GM18507 (cell line): ENCODE measurements at regions not wholly inside any gene's neighbourhood (a gene's known extent, or its start where the extent isn't known, plus 50 kb on each side); places are given as distances from the start of the nearest gene placed in this dataset.

Experiments
- DNase-seq: peaks from one replicate; pipeline ENCODE4 v3.0.0; 2011; ENCODE audit warnings: low read depth; ENCODE audit not compliant: insufficient read length; ENCODE audit errors: extremely low spot score
- FAIRE-seq: peaks from 2 replicates; lab custom pipeline; 2011; peaks lifted over from hg19 to GRCh38; lab: Jason Lieb, UNC

- DNase-seq (no peak), FAIRE-seq (no peak)
These were observed 414.8 kb upstream of the HS6ST1 start for GRCh38 chr2:128733450-128733849.

GRCh38 chr2:128734521-128735295 is 416.0 kb upstream of the HS6ST1 start:
- peak; percentile 45 for FAIRE-seq

GRCh38 chr2:128735296-128735960 is 416.8 kb upstream of the HS6ST1 start:
- no peak for DNase-seq
- no peak for FAIRE-seq

More at GRCh38 chr2:128734521-128735295, 416.0 kb upstream of the HS6ST1 start:
- no peak for DNase-seq

- no peak for FAIRE-seq
- no peak for DNase-seq
These were observed 417.5 kb upstream of the HS6ST1 start for GRCh38 chr2:128736046-128736688.

GRCh38 chr2:128736689-128737545 is 418.2 kb upstream of the HS6ST1 start:
- FAIRE-seq (peak; percentile 80), DNase-seq (peak; percentile 69)

- FAIRE-seq, result no peak
- no peak for DNase-seq
These were observed 418.8 kb upstream of the HS6ST1 start for GRCh38 chr2:128737546-128737826.

GRCh38 chr2:128738446-128739110 is 419.9 kb upstream of the HS6ST1 start:
- FAIRE-seq (no peak), DNase-seq (no peak)

- FAIRE-seq (no peak), DNase-seq (no peak)
These were observed 423.8 kb upstream of the HS6ST1 start for GRCh38 chr2:128742467-128742866.

GRCh38 chr2:128745946-128746345 is 427.3 kb upstream of the HS6ST1 start:
- FAIRE-seq (no peak), DNase-seq (no peak)

GRCh38 chr2:128746356-128746755 is 427.7 kb upstream of the HS6ST1 start:
- no peak for DNase-seq

GRCh38 chr2:128748336-128748735 is 429.7 kb upstream of the HS6ST1 start:
- FAIRE-seq, result no peak
- DNase-seq, result no peak

More at GRCh38 chr2:128746356-128746755, 427.7 kb upstream of the HS6ST1 start:
- FAIRE-seq, result no peak

- no peak for DNase-seq
- no peak for FAIRE-seq
These were observed 430.4 kb upstream of the HS6ST1 start for GRCh38 chr2:128748835-128749605.

- no peak for DNase-seq
- no peak for FAIRE-seq
These were observed 431.9 kb upstream of the HS6ST1 start for GRCh38 chr2:128750328-128751165.

- no peak for FAIRE-seq
These were observed 433.1 kb upstream of the HS6ST1 start for GRCh38 chr2:128751746-128752145.

GRCh38 chr2:128752691-128753263 is 434.1 kb upstream of the HS6ST1 start:
- DNase-seq (no peak), FAIRE-seq (peak; percentile 78)

More at GRCh38 chr2:128751746-128752145, 433.1 kb upstream of the HS6ST1 start:
- DNase-seq, result no peak

- FAIRE-seq (no peak), DNase-seq (no peak)
These were observed 434.7 kb upstream of the HS6ST1 start for GRCh38 chr2:128753321-128753720.

GRCh38 chr2:128753800-128754199 is 435.1 kb upstream of the HS6ST1 start:
- FAIRE-seq, result peak; percentile 60

More at GRCh38 chr2:128753800-128754199, 435.1 kb upstream of the HS6ST1 start:
- DNase-seq, result no peak
